Testis (tissue), 2 donors: ENCODE measurements at regions not wholly inside any gene's neighbourhood (a gene's known extent, or its start where the extent isn't known, plus 50 kb on each side); places are given as distances from the start of the nearest gene placed in this dataset.

Experiments
- CTCF ChIP-seq, 3 experiments: fragments of 450-650 bp in 2 of 3; fragments of 200-600 bp in 1 of 3; sonication (generic) in 1 of 3; IDR thresholded peaks; one replicate each; pipeline ENCODE4 v1.5.1; 2016 to 2019; ENCODE audit warnings: antibody characterized with exemption in 3 of 3, mild to moderate bottlenecking in 2 of 3, moderate library complexity in 1 of 3
- POLR2A ChIP-seq: fragments of 450-650 bp; IDR thresholded peaks from one replicate; pipeline ENCODE4 v1.6.1; 2017; ENCODE audit warnings: antibody characterized with exemption, mild to moderate bottlenecking, moderate library complexity

- TF ChIP-seq POLR2A: no peak
- no peak for TF ChIP-seq CTCF (IDR thresholded peaks at IDR 0.05)
Observed at GRCh38 chr5:174418809-174419539, 305.4 kb upstream of the MSX2 start.
